Osteocyte (in vitro differentiated cells): ENCODE measurements at regions not wholly inside any gene's neighbourhood (a gene's known extent, or its start where the extent isn't known, plus 50 kb on each side); places are given as distances from the start of the nearest gene placed in this dataset.

Experiments
- DNase-seq: peaks from one replicate; pipeline ENCODE4 v3.0.0; 2021; ENCODE audit warnings: mixed read lengths; ENCODE audit not compliant: unreplicated experiment; ENCODE audit errors: extremely low spot score
- H3K27ac Mint-ChIP-seq: one replicate; pipeline ENCODE4 v1.8.0; 2021; ENCODE audit warnings: mild to moderate bottlenecking, mixed read lengths; ENCODE audit not compliant: unreplicated experiment
- H3K27me3 Mint-ChIP-seq: one replicate; pipeline ENCODE4 v1.8.0; 2021; ENCODE audit warnings: mixed read lengths; ENCODE audit not compliant: unreplicated experiment
- H3K36me3 Mint-ChIP-seq: one replicate; pipeline ENCODE4 v1.8.0; 2021; ENCODE audit warnings: mixed read lengths; ENCODE audit not compliant: unreplicated experiment
- H3K4me1 Mint-ChIP-seq: one replicate; pipeline ENCODE4 v1.8.0; 2021; ENCODE audit warnings: mixed read lengths; ENCODE audit not compliant: unreplicated experiment
- H3K4me3 Mint-ChIP-seq: one replicate; pipeline ENCODE4 v1.8.0; 2021; ENCODE audit warnings: mild to moderate bottlenecking, moderate library complexity, mixed read lengths; ENCODE audit not compliant: unreplicated experiment
- H3K9me3 Mint-ChIP-seq: one replicate; pipeline ENCODE4 v1.8.0; 2021; ENCODE audit warnings: mixed read lengths; ENCODE audit not compliant: unreplicated experiment
- CTCF ChIP-seq: fragments of 200-600 bp; sonication (generic); IDR thresholded peaks from 2 replicates; pipeline ENCODE4 v1.5.0; 2021; ENCODE audit warnings: antibody characterized with exemption, mild to moderate bottlenecking, moderate library complexity

- H3K27me3 Mint-ChIP-seq: no peaks in the 10 kb centered on the region
- peak; percentile 53 for DNase-seq
- H3K9me3 Mint-ChIP-seq: peaks cover 6% of the 10 kb centered on the region
- H3K4me3 Mint-ChIP-seq: no peak overlapping the region
- TF ChIP-seq CTCF: no peak
- H3K36me3 Mint-ChIP-seq: no peaks in the 10 kb centered on the region
- H3K4me1 Mint-ChIP-seq: no peaks in the 10 kb centered on the region
- H3K27ac Mint-ChIP-seq: no peak overlapping the region
These were observed 628.7 kb downstream of the PTPRU start for GRCh38 chr1:29865051-29865450.

- Mint-ChIP-seq H3K9me3 (peaks cover 2% of the 10 kb centered on the region), H3K36me3 (no peaks in the 10 kb centered on the region), H3K4me3 (no peak overlapping the region), H3K4me1 (no peaks in the 10 kb centered on the region), H3K27me3 (no peaks in the 10 kb centered on the region), H3K27ac (no peak overlapping the region)
- no peak for TF ChIP-seq CTCF
- DNase-seq: peak; percentile 71
These were observed 628.2 kb downstream of the PTPRU start for GRCh38 chr1:29864431-29865022.

GRCh38 chr1:29861922-29862321 lies 625.6 kb downstream of the PTPRU start:
- DNase-seq: peak; percentile 25
- no peaks in the 10 kb centered on the region for H3K36me3 Mint-ChIP-seq
- H3K27ac Mint-ChIP-seq: no peak overlapping the region
- no peaks in the 10 kb centered on the region for H3K27me3 Mint-ChIP-seq
- H3K4me1 Mint-ChIP-seq: no peaks in the 10 kb centered on the region
- no peak for TF ChIP-seq CTCF
- H3K4me3 Mint-ChIP-seq: no peak overlapping the region
- no peaks in the 10 kb centered on the region for H3K9me3 Mint-ChIP-seq

GRCh38 chr1:29861446-29861845 lies 625.1 kb downstream of the PTPRU start:
- Mint-ChIP-seq H3K4me1 (no peaks in the 10 kb centered on the region), H3K9me3 (no peaks in the 10 kb centered on the region), H3K4me3 (no peak overlapping the region), H3K27ac (no peak overlapping the region), H3K27me3 (no peaks in the 10 kb centered on the region), H3K36me3 (no peaks in the 10 kb centered on the region)
- DNase-seq: peak; percentile 81
- TF ChIP-seq CTCF: no peak

- H3K9me3 Mint-ChIP-seq: no peaks in the 10 kb centered on the region
These were observed 624.4 kb downstream of the PTPRU start for GRCh38 chr1:29860681-29861080.

More at GRCh38 chr1:29860681-29861080, 624.4 kb downstream of the PTPRU start:
- DNase-seq: peak; percentile 68
- no peak for TF ChIP-seq CTCF
- no peaks in the 10 kb centered on the region for H3K4me1 Mint-ChIP-seq
- no peak overlapping the region for H3K27ac Mint-ChIP-seq
- H3K27me3 Mint-ChIP-seq: no peaks in the 10 kb centered on the region
- H3K36me3 Mint-ChIP-seq: no peaks in the 10 kb centered on the region
- H3K4me3 Mint-ChIP-seq: no peak overlapping the region
